ENCODE measurements at regions not wholly inside any gene's neighbourhood (a gene's known extent, or its start where the extent isn't known, plus 50 kb on each side); places are given as distances from the start of the nearest gene placed in this dataset.

DNA sequence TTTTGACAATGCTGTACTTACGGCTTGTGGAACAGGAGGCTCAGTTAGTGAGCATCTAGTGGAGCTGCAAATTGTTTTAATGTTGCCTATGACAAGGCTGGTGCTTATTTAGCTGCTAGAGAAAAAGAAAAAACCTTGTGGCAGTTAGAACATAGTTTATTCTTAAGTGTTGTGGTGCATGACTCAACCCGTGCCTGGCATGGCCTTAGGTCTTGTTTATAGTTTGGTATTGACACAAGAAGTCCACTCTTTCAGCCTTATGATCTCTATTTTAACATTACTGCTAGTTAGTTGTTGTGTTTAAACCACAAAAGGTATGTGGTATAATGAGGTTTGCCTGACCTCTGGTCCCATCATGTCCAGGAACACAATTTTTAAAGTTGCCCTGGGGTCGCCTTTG is 744.6 kb downstream of the FAM181B start:
- H3K4me3 ChIP-seq (ENCODE audit: low read length in 3 of 3): no peak overlapping the region
- TF ChIP-seq, protein P1, sequence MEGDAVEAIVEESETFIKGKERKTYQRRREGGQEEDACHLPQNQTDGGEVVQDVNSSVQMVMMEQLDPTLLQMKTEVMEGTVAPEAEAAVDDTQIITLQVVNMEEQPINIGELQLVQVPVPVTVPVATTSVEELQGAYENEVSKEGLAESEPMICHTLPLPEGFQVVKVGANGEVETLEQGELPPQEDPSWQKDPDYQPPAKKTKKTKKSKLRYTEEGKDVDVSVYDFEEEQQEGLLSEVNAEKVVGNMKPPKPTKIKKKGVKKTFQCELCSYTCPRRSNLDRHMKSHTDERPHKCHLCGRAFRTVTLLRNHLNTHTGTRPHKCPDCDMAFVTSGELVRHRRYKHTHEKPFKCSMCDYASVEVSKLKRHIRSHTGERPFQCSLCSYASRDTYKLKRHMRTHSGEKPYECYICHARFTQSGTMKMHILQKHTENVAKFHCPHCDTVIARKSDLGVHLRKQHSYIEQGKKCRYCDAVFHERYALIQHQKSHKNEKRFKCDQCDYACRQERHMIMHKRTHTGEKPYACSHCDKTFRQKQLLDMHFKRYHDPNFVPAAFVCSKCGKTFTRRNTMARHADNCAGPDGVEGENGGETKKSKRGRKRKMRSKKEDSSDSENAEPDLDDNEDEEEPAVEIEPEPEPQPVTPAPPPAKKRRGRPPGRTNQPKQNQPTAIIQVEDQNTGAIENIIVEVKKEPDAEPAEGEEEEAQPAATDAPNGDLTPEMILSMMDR (IDR thresholded peaks at IDR 0.05; ENCODE audit: borderline replicate concordance, extremely low read depth, insufficient read depth): no peak
- FAIRE-seq (no peak), DNase-seq (no peak)
- H3K9me3 ChIP-seq (ENCODE audit: control insufficient read depth in 2 of 3, insufficient read depth in 1 of 3, low read length in 3 of 3): no peaks in the 10 kb centered on the region
- H3K4me1 ChIP-seq (ENCODE audit: control insufficient read depth in 2 of 3, insufficient read depth in 2 of 3, low read depth in 1 of 3, low read length in 3 of 3): peaks cover 2 to 14% (median 3%) of the 10 kb centered on the region in 3 donors
- H3K36me3 ChIP-seq (ENCODE audit: control insufficient read depth in 2 of 3, insufficient read depth in 3 of 3, low read length in 3 of 3): no peaks in the 10 kb centered on the region
- no peaks in the 10 kb centered on the region for H3K27me3 ChIP-seq (ENCODE audit: control insufficient read depth, insufficient read depth, low read length)
- intact Hi-C loops (cut with DNase I): no loop called here
- no peak overlapping the region for H3K9ac ChIP-seq (ENCODE audit: low read length in 3 of 3)
- H3K27ac ChIP-seq (ENCODE audit: low read depth in 2 of 2, low read length in 2 of 2): peak overlapping the region in 1 of 2 donors; percentile 11

- Histone ChIP-seq H3K9ac (ENCODE audit: low read length in 3 of 3) (no peak overlapping the region), H3K4me3 (ENCODE audit: low read length in 3 of 3) (no peak overlapping the region), H3K36me3 (ENCODE audit: control insufficient read depth in 2 of 3, insufficient read depth in 3 of 3, low read length in 3 of 3) (no peaks in the 10 kb centered on the region), H3K9me3 (ENCODE audit: control insufficient read depth in 2 of 3, insufficient read depth in 1 of 3, low read length in 3 of 3) (no peaks in the 10 kb centered on the region), H3K27me3 (ENCODE audit: control insufficient read depth, insufficient read depth, low read length) (no peaks in the 10 kb centered on the region), H3K27ac (ENCODE audit: low read depth in 2 of 2, low read length in 2 of 2) (no peak overlapping the region), H3K4me1 (ENCODE audit: control insufficient read depth in 2 of 3, insufficient read depth in 2 of 3, low read depth in 1 of 3, low read length in 3 of 3) (peaks cover 2 to 8% (median 3%) of the 10 kb centered on the region in 3 donors)
- DNase-seq (peak in 3 of 5 donors; percentile 29 to 69 (median 55)), FAIRE-seq (peak; percentile 62)
- TF ChIP-seq, protein P1 (IDR thresholded peaks at IDR 0.05; ENCODE audit: borderline replicate concordance, extremely low read depth, insufficient read depth): no peak
- intact Hi-C loops (cut with DNase I): no loop called here
Measured at GRCh38 chr11:81987829-81988472, 745.7 kb downstream of the FAM181B start.

GRCh38 chr11:81986556-81987161 is 747.0 kb downstream of the FAM181B start:
- FAIRE-seq (no peak), DNase-seq (peak in 1 of 5 donors; percentile 65)
- H3K27ac ChIP-seq (ENCODE audit: low read depth in 2 of 2, low read length in 2 of 2): no peak overlapping the region
- no peaks in the 10 kb centered on the region for H3K36me3 ChIP-seq (ENCODE audit: control insufficient read depth in 2 of 3, insufficient read depth in 3 of 3, low read length in 3 of 3)
- no peak overlapping the region for H3K4me3 ChIP-seq (ENCODE audit: low read length in 3 of 3)
- intact Hi-C loops (cut with DNase I): no loop called here
- no peak overlapping the region for H3K9ac ChIP-seq (ENCODE audit: low read length in 3 of 3)
- H3K27me3 ChIP-seq (ENCODE audit: control insufficient read depth, insufficient read depth, low read length): no peaks in the 10 kb centered on the region
- peaks cover 2 to 8% (median 3%) of the 10 kb centered on the region in 3 donors for H3K4me1 ChIP-seq (ENCODE audit: control insufficient read depth in 2 of 3, insufficient read depth in 2 of 3, low read depth in 1 of 3, low read length in 3 of 3)
- H3K9me3 ChIP-seq (ENCODE audit: control insufficient read depth in 2 of 3, insufficient read depth in 1 of 3, low read length in 3 of 3): no peaks in the 10 kb centered on the region
- TF ChIP-seq, protein P1 (IDR thresholded peaks at IDR 0.05; ENCODE audit: borderline replicate concordance, extremely low read depth, insufficient read depth): no peak
